ENCODE measurements at regions not wholly inside any gene's neighbourhood (a gene's known extent, or its start where the extent isn't known, plus 50 kb on each side); places are given as distances from the start of the nearest gene placed in this dataset.
A peak's percentile ranks its signal among the peaks of the same experiment; 100 is the strongest.

DNA sequence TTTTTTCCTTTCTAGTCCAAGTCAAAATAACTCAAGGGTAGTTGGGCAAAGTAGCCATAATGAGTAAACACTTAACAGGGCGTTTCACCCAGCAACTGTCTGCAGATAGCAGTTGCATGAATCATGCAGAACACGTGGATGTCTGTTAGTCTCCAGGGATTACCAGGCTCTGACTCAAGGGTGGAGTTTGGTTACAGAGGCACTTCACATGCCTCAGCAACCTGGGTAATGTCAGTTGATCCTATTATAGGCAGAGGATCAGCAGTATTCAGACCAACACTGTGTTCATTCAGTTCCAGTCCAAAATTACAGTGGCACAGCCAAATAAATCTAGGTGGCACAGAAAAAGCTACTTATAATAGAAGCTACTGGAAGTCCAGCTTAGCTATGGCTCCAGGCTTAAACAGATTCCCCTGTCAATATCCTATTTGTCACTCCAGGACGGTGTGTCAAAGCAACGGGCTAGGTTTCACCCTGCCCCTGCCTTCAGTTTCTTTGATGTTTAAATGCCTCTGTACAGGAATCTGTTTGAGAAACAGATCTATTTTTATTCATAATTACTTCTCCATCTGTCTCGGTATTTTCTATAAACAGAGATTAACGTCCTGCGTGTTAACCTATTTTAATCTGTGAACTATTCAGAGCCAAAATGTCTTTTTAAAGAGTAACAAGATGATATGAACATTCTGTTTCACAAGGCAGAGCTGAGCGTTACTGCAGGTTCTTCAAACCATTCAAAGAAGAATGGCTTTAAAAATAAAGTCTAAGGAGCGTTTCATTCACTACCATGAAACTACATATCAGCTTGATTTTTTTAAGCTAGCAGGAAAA, 162.6 kb upstream of the AKR1E2 start (continued):
- TF ChIP-seq, protein P1, sequence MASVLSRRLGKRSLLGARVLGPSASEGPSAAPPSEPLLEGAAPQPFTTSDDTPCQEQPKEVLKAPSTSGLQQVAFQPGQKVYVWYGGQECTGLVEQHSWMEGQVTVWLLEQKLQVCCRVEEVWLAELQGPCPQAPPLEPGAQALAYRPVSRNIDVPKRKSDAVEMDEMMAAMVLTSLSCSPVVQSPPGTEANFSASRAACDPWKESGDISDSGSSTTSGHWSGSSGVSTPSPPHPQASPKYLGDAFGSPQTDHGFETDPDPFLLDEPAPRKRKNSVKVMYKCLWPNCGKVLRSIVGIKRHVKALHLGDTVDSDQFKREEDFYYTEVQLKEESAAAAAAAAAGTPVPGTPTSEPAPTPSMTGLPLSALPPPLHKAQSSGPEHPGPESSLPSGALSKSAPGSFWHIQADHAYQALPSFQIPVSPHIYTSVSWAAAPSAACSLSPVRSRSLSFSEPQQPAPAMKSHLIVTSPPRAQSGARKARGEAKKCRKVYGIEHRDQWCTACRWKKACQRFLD (CRISPR knock-in tag; IDR thresholded peaks at IDR 0.05), result 0 out of 2 replicates have a peak, but pooled peaks have one; percentile 53
- no peak for TF ChIP-seq RBM22 (IDR thresholded peaks at IDR 0.05; ENCODE audit: low read depth, low read length, poor library complexity, severe bottlenecking)
- TF ChIP-seq E2F4 (CRISPR knock-in tag; IDR thresholded peaks at IDR 0.05; ENCODE audit: low read depth), result no peak
- TF ChIP-seq PTTG1 (tag; IDR thresholded peaks at IDR 0.05; ENCODE audit: low read depth), result no peak
- TF ChIP-seq POLR2B (IDR thresholded peaks at IDR 0.05; ENCODE audit: low read depth, partially characterized antibody), result no peak
- TF ChIP-seq NR4A1 (CRISPR knock-in tag; IDR thresholded peaks at IDR 0.05), result no peak
- TF ChIP-seq NR4A1 (tag; IDR thresholded peaks at IDR 0.05), result no peak
- TF ChIP-seq SMARCC2 (IDR thresholded peaks at IDR 0.05; ENCODE audit: low read depth), result no peak
- no peak for TF ChIP-seq SRSF7 (optimal IDR thresholded peaks at IDR 0.05; ENCODE audit: low read depth, low read length)
- TF ChIP-seq KDM5B (IDR thresholded peaks at IDR 0.05; ENCODE audit: insufficient replicate concordance, low read depth, low read length), result no peak
- no peak for TF ChIP-seq ZNF644 (tag; IDR thresholded peaks at IDR 0.05; ENCODE audit: low read depth)
- TF ChIP-seq NFIC (IDR thresholded peaks at IDR 0.05), result no peak
- no peak for TF ChIP-seq HMGN3 (IDR thresholded peaks at IDR 0.05; ENCODE audit: borderline replicate concordance, extremely low read depth, insufficient read length, low read depth, low read length)
- peak; percentile 90 for TF ChIP-seq JUN (IDR thresholded peaks at IDR 0.05; ENCODE audit: borderline replicate concordance, low read depth, low read length)
- no peak; the same call in 1 of the 2 replicates for TF ChIP-seq JUN (CRISPR knock-in tag; IDR thresholded peaks at IDR 0.05; ENCODE audit: borderline replicate concordance)
- TF ChIP-seq NCOA6 (IDR thresholded peaks at IDR 0.05), result no peak
- no peak for TF ChIP-seq MECOM (CRISPR knock-in tag; IDR thresholded peaks at IDR 0.05)
- no peak for TF ChIP-seq ZNF274 (IDR thresholded peaks at IDR 0.05; ENCODE audit: borderline replicate concordance, low read depth, low read length)
- TF ChIP-seq FOXA3 (CRISPR knock-in tag; conservative IDR thresholded peaks at IDR 0.05 in 1 of 2, IDR thresholded peaks at IDR 0.05 in 1 of 2), result peak in 1 of 2 experiments; percentile 29; a peak in 1 of 4 replicates
- TF ChIP-seq, protein P2, sequence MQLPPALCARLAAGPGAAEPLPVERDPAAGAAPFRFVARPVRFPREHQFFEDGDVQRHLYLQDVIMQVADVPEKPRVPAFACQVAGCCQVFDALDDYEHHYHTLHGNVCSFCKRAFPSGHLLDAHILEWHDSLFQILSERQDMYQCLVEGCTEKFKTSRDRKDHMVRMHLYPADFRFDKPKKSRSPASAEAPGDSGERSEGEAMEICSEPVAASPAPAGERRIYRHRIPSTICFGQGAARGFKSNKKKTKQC (CRISPR knock-in tag; IDR thresholded peaks at IDR 0.05), result no peak
- no peak for TF ChIP-seq IRF2 (CRISPR knock-in tag; IDR thresholded peaks at IDR 0.05)
- TF ChIP-seq MEIS2 (IDR thresholded peaks at IDR 0.05; ENCODE audit: partially characterized antibody), result peak; percentile 82
- no peak for TF ChIP-seq ZFPM2 (CRISPR knock-in tag; IDR thresholded peaks at IDR 0.05)
- no peak for TF ChIP-seq TAL1 (IDR thresholded peaks at IDR 0.05)
- TF ChIP-seq ZNF316 (IDR thresholded peaks at IDR 0.05), result no peak

Data from K562 (cell line).